HCT116 (cell line): ENCODE measurements at regions not wholly inside any gene's neighbourhood (a gene's known extent, or its start where the extent isn't known, plus 50 kb on each side); places are given as distances from the start of the nearest gene placed in this dataset.
"Not testable (repeated sequence)": the region's sequence is repeated elsewhere in the genome, so short reads cannot be mapped to it uniquely, and the experiment has no call there.

Source experiments
- ATAC-seq: fragments of 200-7000 bp; cut with Tn5 transposase; 2 replicates; pipeline ENCODE4 v1.9.1; 2020; ENCODE audit warnings: mild to moderate bottlenecking, moderate library complexity
- BruUV-seq: library from RNA; stranded (reverse); fragments of 400-500 nt; replicated peaks from 2 replicates; lab custom pipeline; 2021; lab: Mats Ljungman, UMichigan
- CTCF ChIA-PET: fragments of 300-600 bp; sonication (Branson Sonifier 250); formaldehyde crosslinking; loops from one replicate; lab custom pipeline; 2021; ENCODE audit warnings: antibody characterized with exemption; lab: Charles Lee
- POLR2A ChIA-PET: fragments of 300-600, 350-600 bp; sonication (Branson Sonifier 250); formaldehyde crosslinking; loops from one replicate; lab custom pipeline; 2021; ENCODE audit warnings: antibody characterized with exemption; lab: Charles Lee
- RAD21 ChIA-PET, 2 experiments: fragments of 300-600 bp; sonication (Branson Sonifier 250); formaldehyde crosslinking; loops; one replicate each; lab custom pipeline; 2023; ENCODE audit warnings: low total read pairs in 2 of 2; ENCODE audit not compliant: uncharacterized antibody in 2 of 2, unreplicated experiment in 2 of 2, low non-redundant PET in 1 of 2; lab: Charles Lee
- DNase-seq: peaks from one replicate; pipeline ENCODE4 v3.0.0-alpha.2; 2010; ENCODE audit warnings: low read depth, low spot score
- H2AFZ ChIP-seq: fragments of 200-600 bp; shearing (Covaris generic), sonication (generic); 2 replicates; pipeline ENCODE4 v1.6.1; 2017; ENCODE audit warnings: low read depth, mixed run types, mixed read lengths, antibody characterized with exemption, low read length; ENCODE audit not compliant: poor library complexity, severe bottlenecking
- H3K27ac ChIP-seq: 2 replicates; pipeline ENCODE4 v1.5.1; 2012; ENCODE audit warnings: low read depth, low read length
- H3K27me3 ChIP-seq: fragments of 200-600 bp; sonication (generic); 2 replicates; pipeline ENCODE4 v1.6.1; 2016; ENCODE audit warnings: mixed run types, low read length, mixed read lengths; ENCODE audit not compliant: insufficient read depth
- H3K36me3 ChIP-seq, 2 experiments: fragments of 200-500 bp in 1 of 2; fragments of 200-600 bp in 1 of 2; sonication (Bioruptor generic) in 1 of 2; sonication (generic) in 1 of 2; 2 replicates each; pipeline versions ENCODE4 v1.5.1 to v1.6.1; 2014 to 2016; ENCODE audit warnings: low read length in 2 of 2, inconsistent platforms in 1 of 2, mixed read lengths in 1 of 2, mixed run types in 1 of 2; ENCODE audit not compliant: insufficient read depth in 2 of 2, control insufficient read depth in 1 of 2
- H3K4me1 ChIP-seq, 2 experiments: fragments of 200-600 bp in 1 of 2; sonication (generic) in 1 of 2; 2 replicates each; pipeline versions ENCODE4 v1.5.1 to v1.6.1; 2012 to 2017; ENCODE audit warnings: low read length in 2 of 2, inconsistent platforms in 1 of 2, mild to moderate bottlenecking in 1 of 2, mixed read lengths in 1 of 2, mixed run types in 1 of 2, moderate library complexity in 1 of 2; ENCODE audit not compliant: insufficient read depth in 2 of 2, control insufficient read depth in 1 of 2
- H3K4me2 ChIP-seq: fragments of 200-600 bp; sonication (generic); 2 replicates; pipeline ENCODE4 v1.6.1; 2017; ENCODE audit warnings: mixed run types, low read length, mixed read lengths
- H3K4me3 ChIP-seq, 2 experiments: fragments of 200-600 bp in 1 of 2; sonication (generic) in 1 of 2; replicated peaks in 1 of 2; 2 replicates each; pipeline ENCODE4 v1.5.1; 2011 to 2016; ENCODE audit warnings: low read length in 2 of 2, control low read depth in 1 of 2, low read depth in 1 of 2, mild to moderate bottlenecking in 1 of 2, mixed read lengths in 1 of 2, mixed run types in 1 of 2
- H3K79me2 ChIP-seq: fragments of 200-600 bp; sonication (generic); 2 replicates; pipeline ENCODE4 v1.6.1; 2017; ENCODE audit warnings: mild to moderate bottlenecking, mixed run types, low read length, moderate library complexity, mixed read lengths; ENCODE audit not compliant: insufficient read depth
- H3K9ac ChIP-seq: fragments of 200-600 bp; sonication (generic); 2 replicates; pipeline ENCODE4 v1.6.1; 2016; ENCODE audit warnings: low read length, mixed read lengths
- H3K9me2 ChIP-seq: fragments of 200-600 bp; sonication (generic), shearing (Covaris generic); 2 replicates; pipeline ENCODE4 v1.6.1; 2017; ENCODE audit warnings: mixed run types, mild to moderate bottlenecking, moderate library complexity; ENCODE audit not compliant: insufficient read depth
- H3K9me3 ChIP-seq, 2 experiments: fragments of 200-500 bp in 1 of 2; fragments of 200-600 bp in 1 of 2; sonication (Bioruptor generic) in 1 of 2; sonication (generic) in 1 of 2; 2 replicates each; pipeline ENCODE4 v1.6.1; 2014 to 2017; ENCODE audit warnings: low read length in 2 of 2, mixed read lengths in 2 of 2, inconsistent platforms in 1 of 2, low read depth in 1 of 2, mild to moderate bottlenecking in 1 of 2, mixed run types in 1 of 2, moderate library complexity in 1 of 2; ENCODE audit not compliant: control insufficient read depth in 1 of 2, insufficient read depth in 1 of 2
- H4K20me1 ChIP-seq: fragments of 200-600 bp; sonication (generic), shearing (Covaris generic); 2 replicates; pipeline ENCODE4 v1.6.1; 2017; ENCODE audit warnings: mixed run types, mild to moderate bottlenecking, moderate library complexity; ENCODE audit not compliant: insufficient read depth
- EZH2 ChIP-seq: fragments of 200-600 bp; sonication (generic); IDR thresholded peaks from 2 replicates; pipeline ENCODE4 v1.6.1; 2017; ENCODE audit warnings: antibody characterized with exemption, mixed run types
- FOSL1 ChIP-seq: IDR thresholded peaks from 2 replicates; pipeline ENCODE4 v1.6.1; 2012; ENCODE audit warnings: low read depth
- JUND ChIP-seq: IDR thresholded peaks from 2 replicates; pipeline ENCODE4 v1.6.1; 2012
- POLR2A ChIP-seq: IDR thresholded peaks from 2 replicates; pipeline ENCODE4 v1.7.0; 2011; ENCODE audit warnings: borderline replicate concordance; ENCODE audit not compliant: insufficient read depth, insufficient read length; ENCODE audit errors: extremely low read depth
- POLR2AphosphoS5 ChIP-seq: IDR thresholded peaks from 2 replicates; pipeline ENCODE4 v1.6.1; 2011; ENCODE audit warnings: mild to moderate bottlenecking, low read depth, low read length, moderate library complexity
- SP1 ChIP-seq: IDR thresholded peaks from 2 replicates; pipeline ENCODE4 v1.6.1; 2012; ENCODE audit warnings: low read depth
- TCF7L2 ChIP-seq: IDR thresholded peaks from 2 replicates; pipeline ENCODE4 v1.7.0; 2011; ENCODE audit warnings: borderline replicate concordance, inconsistent platforms; ENCODE audit not compliant: insufficient read depth, insufficient read length; ENCODE audit errors: extremely low read depth
- YY1 ChIP-seq: IDR thresholded peaks from 2 replicates; pipeline ENCODE4 v1.6.1; 2011; ENCODE audit warnings: low read length, low read depth, moderate library complexity, mild to moderate bottlenecking; ENCODE audit not compliant: insufficient replicate concordance; ENCODE audit errors: extremely low read depth
- intact Hi-C: fragments of 100-400 bp; cut with micrococcal nuclease; formaldehyde crosslinking; loops from 2 replicates; pipeline ENCODE4 v1.10.0; 2022

DNA sequence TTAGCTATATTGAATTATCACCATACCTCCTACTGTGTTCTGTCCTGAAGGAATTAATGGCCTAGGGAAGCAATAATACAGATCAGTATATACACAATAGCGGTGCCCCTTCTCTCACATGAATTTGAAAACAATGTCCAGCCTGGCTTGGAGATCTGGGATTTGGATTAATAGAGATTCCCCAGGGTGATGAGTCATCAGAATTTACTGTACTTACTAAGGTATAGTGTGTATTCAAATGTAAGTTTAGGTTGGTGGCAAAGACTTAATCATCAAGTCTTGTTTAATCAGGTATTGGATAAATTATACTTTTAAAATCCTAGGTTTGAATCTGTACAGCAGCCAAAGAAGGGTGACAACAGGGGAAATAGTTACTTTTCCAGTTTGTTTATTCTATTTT is 121.5 kb downstream of the FEM1C start:
- H3K9ac ChIP-seq: peak overlapping the region; percentile 10; the same call in 1 of the 2 replicates
- H3K36me3 ChIP-seq: no peaks in the 10 kb centered on the region
- H3K4me2 ChIP-seq: peak overlapping the region; percentile 55
- CTCF ChIA-PET: no interaction called here
- H3K4me1 ChIP-seq: peaks cover 6 to 58% of the 10 kb centered on the region in 2 experiments
- H4K20me1 ChIP-seq: no peaks in the 10 kb centered on the region
- peak; percentile 10; the same call in 1 of the 2 replicates for ATAC-seq
- intact Hi-C loops: no loop called here
- no TSS peak for BruUV-seq
- no peaks in the 10 kb centered on the region for H3K27me3 ChIP-seq
- RAD21 ChIA-PET: no interaction called here
- H3K9me2 ChIP-seq: no peaks in the 10 kb centered on the region
- H3K27ac ChIP-seq: no peak overlapping the region
- peak overlapping the region in 1 of 2 experiments; percentile 4; a peak in 1 of 4 replicates for H3K4me3 ChIP-seq
- peak overlapping the region; percentile 76 for H2AFZ ChIP-seq
- POLR2A ChIA-PET: no interaction called here
- H3K79me2 ChIP-seq: no peaks in the 10 kb centered on the region
- H3K9me3 ChIP-seq: no peaks in the 10 kb centered on the region
- DNase-seq: no peak
- TF ChIP-seq FOSL1 (no peak), EZH2 (no peak), POLR2AphosphoS5 (no peak), YY1 (no peak), SP1 (no peak), JUND (no peak), POLR2A (no peak), TCF7L2 (no peak)
- TF ChIP-seq, all 23 proteins: peak for 0

DNA sequence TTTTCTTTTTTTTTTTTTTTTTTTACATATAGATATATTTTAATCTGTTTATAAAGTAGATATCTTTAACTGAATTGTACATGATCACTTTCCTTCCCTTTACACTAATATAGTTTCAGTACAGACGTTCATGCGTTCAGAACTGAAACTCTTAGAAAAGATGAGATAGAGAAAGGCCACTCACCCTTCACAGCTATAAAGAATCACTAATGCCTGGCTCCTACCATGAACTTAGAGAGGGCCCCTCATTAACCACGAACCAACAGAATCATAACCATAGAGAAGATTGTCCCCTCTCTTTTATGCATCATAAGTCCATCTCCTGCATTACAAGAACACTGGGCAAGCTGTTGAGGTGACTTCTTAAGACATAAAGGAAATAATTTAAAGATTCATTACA is 123.8 kb downstream of the FEM1C start:
- intact Hi-C loops, CTCF ChIA-PET, H3K4me3 ChIP-seq, H3K27ac ChIP-seq, DNase-seq, H4K20me1 ChIP-seq, H3K9ac ChIP-seq, RAD21 ChIA-PET, H3K9me2 ChIP-seq, ATAC-seq, H3K36me3 ChIP-seq, H3K9me3 ChIP-seq, H3K4me2 ChIP-seq, H3K27me3 ChIP-seq, H3K79me2 ChIP-seq, BruUV-seq, H2AFZ ChIP-seq: not testable (repeated sequence)
- H3K4me1 ChIP-seq: peaks cover 6 to 60% of the 10 kb centered on the region in 2 experiments
- POLR2A ChIA-PET: interaction anchor here (0.9 to 1.4 kb wide), 2 partner anchors 15 to 40 kb away, joined by 3 to 4 read pairs; no protein-coding TSS in a partner anchor
